GM19238 (cell line): ENCODE measurements at regions not wholly inside any gene's neighbourhood (a gene's known extent, or its start where the extent isn't known, plus 50 kb on each side); places are given as distances from the start of the nearest gene placed in this dataset.
"Not testable (repeated sequence)": the region's sequence is repeated elsewhere in the genome, so short reads cannot be mapped to it uniquely, and the experiment has no call there.

ENCODE experiments used
- DNase-seq: peaks from one replicate; pipeline ENCODE4 v3.0.0; 2011; ENCODE audit warnings: low spot score; ENCODE audit not compliant: insufficient read length

DNA sequence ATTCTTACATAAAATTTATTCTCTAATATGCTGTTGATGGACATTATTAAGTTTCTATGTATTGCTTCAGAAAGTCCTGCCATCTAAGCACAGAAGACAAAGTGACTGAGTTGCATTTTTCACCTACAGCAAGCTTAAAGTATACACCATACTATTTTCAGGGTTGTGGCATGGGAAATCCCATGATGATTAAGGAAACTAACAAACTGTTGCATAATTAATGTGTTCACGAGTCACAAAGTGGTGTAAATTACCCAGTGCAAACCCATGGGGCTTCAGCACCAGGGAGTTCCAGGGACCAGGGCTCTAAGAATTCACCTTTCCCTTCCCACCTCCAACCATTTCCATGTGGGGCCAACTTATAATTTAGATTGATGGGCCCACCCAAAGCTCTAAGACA lies 81.9 kb upstream of the NR5A2 start:
- no peak for DNase-seq

DNA sequence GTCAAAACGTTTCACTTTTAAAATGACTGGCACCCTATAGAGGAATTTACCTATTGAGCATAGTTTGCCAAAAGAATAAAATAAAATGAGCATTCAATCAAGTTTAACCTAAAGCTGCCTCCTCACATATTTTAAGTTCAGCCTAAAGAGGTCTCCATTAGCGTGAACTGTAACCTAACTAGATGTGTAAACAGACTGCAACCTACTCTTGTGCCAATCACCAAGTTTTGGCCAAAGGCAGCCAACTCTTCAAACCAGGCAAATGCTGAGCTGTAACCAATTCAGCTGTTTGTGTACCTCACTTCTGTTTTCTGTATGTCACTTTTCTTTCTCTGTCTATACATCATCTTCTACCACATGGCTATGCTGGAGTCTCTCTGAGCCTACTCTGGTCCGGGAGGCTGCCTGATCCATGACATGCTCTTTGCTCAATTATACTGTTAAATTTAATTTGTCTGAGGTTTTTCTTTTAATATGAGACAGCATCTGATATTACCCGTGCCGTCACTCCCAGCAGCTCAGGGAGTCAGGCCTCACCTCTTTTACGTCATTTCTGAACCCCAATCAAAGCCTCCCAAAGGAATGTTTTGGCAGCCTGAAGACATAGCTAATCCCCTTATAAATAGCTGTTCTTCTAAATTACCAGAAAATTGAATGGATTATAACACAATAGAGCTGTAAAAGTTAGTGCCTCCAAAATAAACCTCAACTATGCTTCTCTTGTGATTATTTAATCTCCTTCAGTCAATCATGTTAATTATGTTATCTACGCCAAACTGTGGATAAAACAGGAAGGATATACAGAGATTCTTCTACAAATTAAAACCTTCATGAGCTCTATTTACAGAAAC lies 81.0 kb upstream of the NR5A2 start:
- no peak for DNase-seq

DNA sequence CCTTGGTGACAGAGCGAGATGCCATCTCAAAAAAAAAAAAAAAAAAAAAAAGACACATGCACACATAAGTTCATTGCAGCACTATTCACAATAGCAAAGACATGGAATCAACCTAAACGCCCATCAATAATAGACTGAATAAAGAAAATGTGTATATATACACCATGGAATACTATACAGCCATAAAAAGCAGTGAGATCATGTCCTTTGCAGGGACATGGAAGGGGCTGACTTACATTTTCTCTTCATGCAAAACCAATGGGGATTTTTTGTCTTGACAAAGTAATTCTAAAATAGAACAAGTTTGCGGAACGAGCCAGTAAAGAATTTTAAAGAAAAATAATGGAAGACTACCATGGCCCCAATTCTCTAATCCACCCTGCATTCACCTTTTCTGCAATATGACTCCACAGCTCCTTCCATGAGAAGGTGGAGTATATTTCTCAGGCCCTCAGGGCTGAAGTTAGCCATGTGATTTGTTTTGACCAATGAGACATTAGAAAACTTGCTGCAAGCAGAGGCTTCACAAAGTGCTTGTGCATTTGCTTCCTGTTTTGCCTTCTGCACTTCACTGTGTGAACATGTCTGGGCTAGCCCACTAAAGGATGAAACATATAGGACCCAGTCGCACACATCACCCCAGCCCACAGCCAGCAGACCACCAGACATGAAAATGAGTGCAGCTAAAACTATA lies 78.8 kb upstream of the NR5A2 start:
- DNase-seq: no peak

DNA sequence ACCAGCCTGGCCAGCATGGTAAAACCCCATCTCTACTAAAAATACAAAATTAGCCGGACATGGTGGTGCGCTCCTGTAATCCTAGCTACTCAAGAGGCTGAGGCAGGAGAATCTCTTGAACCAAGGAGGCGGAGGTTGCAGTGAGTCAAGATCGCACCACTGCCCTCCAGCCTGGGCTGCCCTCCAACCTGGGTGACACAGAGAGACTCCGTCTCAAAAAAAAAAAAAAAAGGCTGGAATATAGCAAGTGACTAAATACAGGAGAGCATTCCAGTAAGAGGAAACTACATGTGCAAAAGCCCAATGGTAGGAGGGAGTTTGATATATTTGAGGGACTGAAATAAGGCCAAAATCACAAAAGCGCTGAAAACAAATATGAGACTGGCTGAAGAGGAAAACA lies 76.5 kb upstream of the NR5A2 start:
- DNase-seq: not testable (repeated sequence)

DNA sequence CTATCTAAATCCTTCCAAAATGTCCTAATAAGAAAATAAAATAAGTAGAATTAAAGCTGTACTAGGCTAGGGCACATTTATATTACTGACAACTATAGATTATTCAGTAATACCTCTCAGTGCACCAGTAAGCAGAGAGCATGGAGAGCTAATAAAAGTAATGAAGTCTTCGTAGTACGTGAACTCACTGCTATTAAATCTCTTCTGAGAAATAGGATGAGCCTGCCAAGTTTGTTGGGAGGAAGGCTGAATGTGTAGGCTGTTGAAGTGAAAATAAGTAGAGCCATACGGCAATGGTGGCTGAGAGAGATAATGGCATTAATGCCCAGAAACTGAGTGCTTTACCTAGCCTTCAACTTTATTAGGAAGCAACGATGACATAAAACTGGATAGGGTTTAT lies 73.9 kb upstream of the NR5A2 start:
- no peak for DNase-seq

DNA sequence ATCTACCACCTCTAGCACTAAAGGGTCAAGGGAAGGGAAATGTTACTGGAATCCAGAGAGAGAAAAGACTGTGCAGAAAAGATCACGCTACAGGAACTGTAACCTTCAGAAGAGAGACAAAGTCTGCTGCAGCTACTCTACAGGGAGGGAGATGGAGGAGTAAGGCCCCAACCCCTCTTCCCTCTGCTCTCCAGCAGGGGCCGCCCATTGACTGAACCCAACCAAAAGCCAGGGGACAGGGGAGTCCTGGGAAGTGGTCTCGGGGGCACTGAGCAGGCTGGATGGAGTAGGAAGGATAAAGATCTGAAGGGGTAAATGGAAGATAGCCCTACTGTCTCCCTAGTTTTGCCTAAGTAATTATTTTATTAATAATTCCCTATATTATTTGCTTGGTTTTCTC lies 72.8 kb upstream of the NR5A2 start:
- no peak for DNase-seq

DNA sequence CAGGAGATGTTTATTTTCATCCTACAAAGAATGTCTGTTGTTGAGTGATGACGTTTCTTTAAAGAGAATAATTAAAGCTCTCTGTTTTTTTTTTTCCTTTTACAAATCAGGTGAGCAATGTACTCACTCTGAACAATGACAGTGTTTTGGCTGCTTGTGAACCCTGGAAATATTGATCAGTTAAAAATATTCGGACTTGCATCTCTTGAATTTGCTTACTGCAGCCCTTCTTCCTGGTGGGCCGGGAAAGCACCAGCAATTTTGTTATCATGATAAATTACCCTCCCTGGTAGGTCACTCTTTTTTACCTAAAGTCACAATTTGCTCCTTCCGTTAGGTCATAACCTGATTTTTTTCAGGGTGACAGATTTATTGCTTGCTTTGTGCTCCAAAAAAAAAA lies 72.3 kb upstream of the NR5A2 start:
- DNase-seq: no peak

DNA sequence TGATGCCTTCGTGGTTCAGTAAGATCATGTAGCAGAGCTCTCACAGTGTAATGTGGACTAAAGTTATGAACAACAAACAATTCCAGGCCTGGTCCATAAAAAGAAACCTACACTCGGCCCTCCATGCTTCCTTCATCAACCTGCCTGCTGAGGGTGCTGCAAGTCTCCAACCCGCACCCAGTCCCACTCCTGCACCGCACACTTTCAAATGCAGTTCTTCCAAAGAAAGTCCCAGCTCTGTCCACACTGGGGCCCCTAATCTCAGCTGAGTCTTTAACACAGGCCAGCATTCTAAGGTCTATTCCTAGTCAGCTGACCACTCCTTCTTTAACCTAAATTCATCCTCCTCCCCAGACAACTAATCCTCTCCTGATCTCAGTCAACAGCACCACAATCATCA lies 71.5 kb upstream of the NR5A2 start:
- no peak for DNase-seq

DNA sequence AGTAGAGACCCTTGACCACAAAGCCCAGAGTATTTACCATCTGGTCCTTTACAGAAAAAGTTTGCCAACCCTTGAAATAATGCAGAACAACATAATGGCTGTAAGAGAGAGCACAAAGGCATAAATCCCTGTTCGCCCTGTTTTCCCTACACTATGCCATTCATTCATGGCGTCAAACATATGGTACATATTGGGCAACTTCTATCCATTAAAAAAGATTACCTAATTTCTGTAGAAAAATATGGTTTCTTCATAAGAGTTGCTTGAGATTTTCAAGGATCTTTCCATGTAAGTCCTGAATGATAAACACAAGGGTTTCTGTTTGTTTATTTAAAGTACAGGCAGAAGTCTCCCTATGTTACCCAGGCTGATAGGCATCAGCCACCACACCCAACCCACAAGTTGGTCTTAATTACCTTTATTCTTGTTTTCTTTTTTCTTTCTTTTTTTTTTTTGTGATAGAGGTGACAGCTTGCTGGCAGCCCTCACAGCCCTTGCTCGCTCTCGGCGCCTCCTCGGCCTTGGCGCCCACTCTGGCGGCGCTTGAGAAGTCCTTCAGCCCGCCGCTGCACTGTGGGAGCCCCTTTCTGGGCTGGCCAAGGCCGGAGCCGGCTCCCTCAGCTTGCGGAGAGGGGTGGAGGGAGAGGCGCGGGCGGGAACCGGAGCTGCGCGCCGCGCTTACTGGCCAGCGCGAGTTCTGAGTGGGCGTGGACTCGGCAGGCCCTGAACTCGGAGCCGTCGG lies 68.3 kb upstream of the NR5A2 start:
- no peak for DNase-seq

DNA sequence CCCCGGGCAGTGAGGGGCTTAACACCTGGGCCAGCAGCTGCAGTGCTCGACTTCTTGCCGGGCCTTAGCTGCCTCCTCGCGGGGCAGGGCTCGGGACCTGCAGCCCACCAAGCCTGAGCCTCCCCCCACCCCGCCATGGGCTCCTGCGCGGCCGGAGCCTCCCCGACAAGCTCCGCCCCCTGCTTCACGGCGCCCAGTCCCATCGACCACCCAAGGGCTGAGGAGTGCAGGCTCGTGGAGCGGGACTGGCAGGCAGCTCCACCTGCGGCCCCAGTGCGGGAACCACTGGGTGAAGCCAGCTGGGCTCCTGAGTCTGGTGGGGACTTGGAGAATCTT lies 67.8 kb upstream of the NR5A2 start:
- no peak for DNase-seq

DNA sequence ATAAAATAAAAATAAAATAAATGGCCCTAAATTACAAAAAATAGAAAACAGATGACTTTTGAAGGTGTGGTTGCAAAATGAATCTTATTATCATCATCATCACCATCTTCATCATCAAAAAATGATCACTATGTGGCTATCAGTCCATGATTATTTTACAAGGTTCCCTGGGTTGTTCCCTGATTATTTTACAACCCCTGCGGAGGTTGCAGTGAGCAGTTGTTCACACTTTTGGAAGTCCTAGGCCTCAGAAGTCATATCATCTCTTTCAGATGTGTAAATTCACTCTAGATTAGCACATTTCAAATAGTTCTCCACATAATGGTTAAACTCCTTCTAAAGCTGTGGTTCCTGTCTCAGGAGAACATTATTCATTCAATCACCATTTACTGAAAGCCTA lies 57.4 kb upstream of the NR5A2 start:
- DNase-seq: no peak

DNA sequence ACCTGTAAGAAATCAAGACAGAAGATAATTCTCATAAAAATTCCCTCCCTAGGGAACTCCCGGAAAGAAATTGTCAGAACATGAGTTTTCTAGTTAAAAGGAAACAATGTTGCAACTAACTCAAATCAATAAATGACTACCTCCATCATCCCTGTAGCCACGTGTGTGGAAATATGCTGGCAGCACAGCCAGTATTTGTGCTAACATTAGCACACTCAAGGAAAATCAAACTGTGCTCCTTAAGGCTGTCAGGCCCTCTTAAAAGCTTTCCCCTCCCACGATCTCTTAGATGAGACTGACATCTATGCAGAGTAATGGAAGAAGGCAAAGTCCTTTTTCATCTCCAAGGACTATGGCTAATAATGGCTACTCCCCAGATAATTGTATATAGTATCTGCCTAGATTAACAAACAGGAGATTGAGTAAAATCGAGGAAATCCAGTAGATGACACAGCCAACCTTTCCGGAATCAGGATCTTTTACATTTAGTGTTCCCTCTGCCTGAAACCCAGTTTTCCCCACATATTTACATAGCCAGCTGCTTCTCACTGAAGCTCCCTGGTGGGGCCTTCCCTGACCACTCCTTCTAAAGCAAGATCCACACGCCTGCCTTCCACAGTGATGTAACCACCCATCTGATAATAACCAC lies 50.9 kb upstream of the NR5A2 start:
- no peak for DNase-seq
